ENCODE measurements at regions not wholly inside any gene's neighbourhood (a gene's known extent, or its start where the extent isn't known, plus 50 kb on each side); places are given as distances from the start of the nearest gene placed in this dataset.

DNA sequence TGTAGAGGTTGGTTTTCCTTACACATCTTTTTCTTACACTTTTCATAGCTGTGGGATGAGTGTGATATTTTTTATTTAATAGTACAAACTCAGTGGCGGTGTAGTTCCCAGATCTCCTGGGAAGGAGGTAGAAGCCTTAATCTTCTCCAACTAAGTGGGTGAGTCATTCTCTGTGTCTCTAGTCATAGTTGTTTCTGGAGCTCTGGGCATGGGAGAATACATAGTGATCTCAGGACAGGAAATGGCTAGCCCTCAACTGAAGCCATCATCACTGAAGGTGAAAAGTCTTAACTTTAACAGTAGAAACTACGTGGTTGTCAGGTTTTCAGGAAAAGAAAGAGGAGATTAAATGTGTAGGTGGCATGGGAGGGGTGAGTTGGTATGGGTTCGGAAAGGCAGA is 319.4 kb upstream of the FZD8 start:
- TF ChIP-seq POLR2AphosphoS5 (IDR thresholded peaks at IDR 0.05; ENCODE audit: low read depth, low read length) (no peak), POLR2A (IDR thresholded peaks at IDR 0.05; ENCODE audit: low read depth, low read length) (no peak), TAF1 (IDR thresholded peaks at IDR 0.05; ENCODE audit: borderline replicate concordance, low read depth, low read length) (no peak)

Data from GM12892 (cell line).